LNCaP clone FGC (cell line): ENCODE measurements at regions not wholly inside any gene's neighbourhood (a gene's known extent, or its start where the extent isn't known, plus 50 kb on each side); places are given as distances from the start of the nearest gene placed in this dataset.

Experiments
- DNase-seq: peaks from one replicate; pipeline ENCODE4 v3.0.0-alpha.2; 2011; ENCODE audit warnings: low read depth
- H3K4me3 ChIP-seq: 2 replicates; pipeline ENCODE4 v1.5.1; 2011; ENCODE audit warnings: mild to moderate bottlenecking, low read depth, low read length, control low read depth
- TF ChIP-seq, protein P1 (sequence below): IDR thresholded peaks from 2 replicates; pipeline ENCODE4 v1.5.1; 2012; ENCODE audit warnings: mild to moderate bottlenecking; ENCODE audit not compliant: control insufficient read depth, insufficient read depth; ENCODE audit errors: extremely low read depth

DNA sequence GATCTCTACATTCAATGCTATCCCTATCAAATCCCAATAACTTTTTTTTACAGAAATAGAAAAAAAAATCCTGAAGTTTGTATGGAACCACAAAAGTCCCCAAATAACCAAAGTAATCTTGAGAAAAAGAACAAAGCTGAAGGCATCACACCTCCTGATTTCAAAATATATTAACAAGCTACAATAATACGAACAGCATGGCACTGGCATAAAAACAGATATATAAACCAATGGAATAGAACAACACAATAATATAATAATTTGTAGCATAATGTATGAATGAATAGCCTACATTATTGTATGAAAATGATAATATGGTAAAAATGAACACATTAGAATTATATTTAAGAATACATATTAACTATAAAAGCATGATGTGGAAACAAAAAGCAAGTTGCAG lies 76.7 kb upstream of the TMC3 start:
- no peak for DNase-seq
- TF ChIP-seq, protein P1, sequence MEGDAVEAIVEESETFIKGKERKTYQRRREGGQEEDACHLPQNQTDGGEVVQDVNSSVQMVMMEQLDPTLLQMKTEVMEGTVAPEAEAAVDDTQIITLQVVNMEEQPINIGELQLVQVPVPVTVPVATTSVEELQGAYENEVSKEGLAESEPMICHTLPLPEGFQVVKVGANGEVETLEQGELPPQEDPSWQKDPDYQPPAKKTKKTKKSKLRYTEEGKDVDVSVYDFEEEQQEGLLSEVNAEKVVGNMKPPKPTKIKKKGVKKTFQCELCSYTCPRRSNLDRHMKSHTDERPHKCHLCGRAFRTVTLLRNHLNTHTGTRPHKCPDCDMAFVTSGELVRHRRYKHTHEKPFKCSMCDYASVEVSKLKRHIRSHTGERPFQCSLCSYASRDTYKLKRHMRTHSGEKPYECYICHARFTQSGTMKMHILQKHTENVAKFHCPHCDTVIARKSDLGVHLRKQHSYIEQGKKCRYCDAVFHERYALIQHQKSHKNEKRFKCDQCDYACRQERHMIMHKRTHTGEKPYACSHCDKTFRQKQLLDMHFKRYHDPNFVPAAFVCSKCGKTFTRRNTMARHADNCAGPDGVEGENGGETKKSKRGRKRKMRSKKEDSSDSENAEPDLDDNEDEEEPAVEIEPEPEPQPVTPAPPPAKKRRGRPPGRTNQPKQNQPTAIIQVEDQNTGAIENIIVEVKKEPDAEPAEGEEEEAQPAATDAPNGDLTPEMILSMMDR, result no peak
- H3K4me3 ChIP-seq, result no peak overlapping the region

DNA sequence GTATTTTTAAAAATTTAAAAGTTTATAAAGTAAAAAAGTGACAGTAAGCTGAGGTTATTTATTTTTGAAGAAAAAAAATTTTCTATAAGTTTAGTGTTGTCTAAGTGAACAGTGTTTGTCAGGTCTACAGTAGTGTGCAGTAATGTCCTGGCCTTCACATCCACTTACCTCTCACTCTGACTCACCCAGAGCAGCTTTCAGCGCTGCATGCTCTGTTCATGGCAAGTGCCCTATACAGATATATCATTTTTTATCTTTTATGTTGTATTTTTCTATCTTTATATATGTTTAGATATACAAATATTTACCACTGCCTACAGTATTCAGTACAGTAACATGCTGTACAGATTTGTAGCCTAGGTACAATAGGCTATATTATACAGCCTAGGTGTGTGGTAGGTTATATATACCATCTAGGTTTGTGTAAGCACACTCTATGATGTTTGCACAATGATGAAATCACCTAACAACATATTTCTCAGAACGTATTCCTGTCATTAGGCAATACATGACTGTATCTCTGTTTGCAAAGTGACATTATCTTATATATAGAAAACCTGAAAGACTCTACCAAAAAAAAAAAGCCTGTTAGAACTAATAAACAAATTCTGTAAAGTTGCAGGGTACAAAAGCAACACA lies 75.9 kb upstream of the TMC3 start:
- TF ChIP-seq, protein P1, result no peak

DNA sequence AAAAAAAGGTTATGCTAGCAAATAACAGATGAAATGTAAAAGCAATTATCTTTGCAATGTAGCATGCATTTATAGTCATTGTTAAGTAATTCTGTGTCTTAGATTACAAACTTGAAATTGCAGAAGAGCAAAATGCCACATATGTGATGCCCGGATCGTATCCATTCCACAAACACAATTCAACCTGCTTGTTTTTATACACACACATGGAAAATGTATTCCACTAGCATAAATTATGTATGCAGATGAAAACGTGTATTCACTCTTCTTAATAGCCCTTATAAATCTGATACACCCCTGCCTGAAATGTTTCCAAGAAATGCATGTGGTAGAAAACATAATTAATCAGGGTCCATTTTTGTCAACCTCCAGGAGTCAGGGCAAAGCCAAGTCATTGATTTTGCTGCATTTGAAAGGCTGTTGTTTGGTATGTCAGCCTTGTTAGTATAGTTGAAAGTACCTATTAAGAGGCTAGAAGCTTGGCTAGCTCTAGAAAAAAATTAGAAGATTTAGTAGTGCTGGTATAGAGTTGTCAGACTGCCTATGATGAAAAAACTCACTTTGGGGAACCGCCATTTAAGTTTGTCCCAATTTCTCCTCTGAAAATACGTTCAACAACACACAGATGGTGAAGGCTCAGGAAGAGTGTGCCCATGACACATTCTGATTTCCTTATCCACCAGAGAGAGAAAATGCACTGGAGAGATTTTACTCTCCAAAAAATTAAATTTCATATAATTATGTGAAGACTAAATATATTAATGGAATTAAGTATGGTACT lies 69.2 kb upstream of the TMC3 start:
- no peak for DNase-seq
- no peak overlapping the region for H3K4me3 ChIP-seq
- TF ChIP-seq, protein P1, result no peak

More for the DNA sequence above, 75.9 kb upstream of the TMC3 start:
- DNase-seq, result no peak
- no peak overlapping the region for H3K4me3 ChIP-seq

DNA sequence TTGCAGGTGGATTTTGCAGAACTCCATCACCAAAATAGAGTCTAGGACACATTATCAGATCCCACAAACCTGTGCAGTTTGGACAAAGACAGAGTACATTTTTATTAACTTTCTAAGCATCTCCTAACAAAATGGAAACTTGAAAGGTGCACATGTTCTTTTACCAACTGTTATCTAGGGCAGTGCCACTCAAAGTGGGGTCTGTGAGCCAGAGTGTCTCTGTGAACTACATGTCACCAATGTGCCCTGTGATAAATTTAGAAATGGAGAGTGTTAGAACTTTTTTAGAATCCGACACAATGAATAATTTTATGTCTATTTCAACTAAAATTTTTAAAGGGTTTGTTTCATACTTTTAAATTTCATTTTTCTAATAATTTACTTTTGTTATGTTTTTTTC lies 68.4 kb upstream of the TMC3 start:
- TF ChIP-seq, protein P1, result no peak
- no peak for DNase-seq
- no peak overlapping the region for H3K4me3 ChIP-seq

DNA sequence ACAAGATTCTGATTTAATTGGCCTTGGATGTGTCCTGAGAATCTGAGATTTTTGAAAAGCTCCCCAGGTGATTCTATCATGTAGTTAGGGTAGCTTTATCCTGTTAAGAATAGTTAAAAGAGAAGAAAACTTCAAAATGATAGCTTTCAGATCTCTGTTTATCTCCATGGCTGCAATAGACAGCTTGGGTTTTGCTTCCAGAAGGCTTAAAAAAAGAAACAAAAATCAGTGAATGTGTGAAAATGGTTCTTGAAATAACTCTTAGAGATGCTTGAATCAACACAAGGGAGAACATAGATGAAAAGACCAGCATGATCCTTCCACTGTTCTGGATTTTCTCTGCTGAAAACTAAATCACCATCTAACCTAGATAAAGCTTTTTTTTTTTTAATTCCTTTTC lies 60.8 kb upstream of the TMC3 start:
- H3K4me3 ChIP-seq, result no peak overlapping the region
- TF ChIP-seq, protein P1, result no peak
- DNase-seq, result no peak

DNA sequence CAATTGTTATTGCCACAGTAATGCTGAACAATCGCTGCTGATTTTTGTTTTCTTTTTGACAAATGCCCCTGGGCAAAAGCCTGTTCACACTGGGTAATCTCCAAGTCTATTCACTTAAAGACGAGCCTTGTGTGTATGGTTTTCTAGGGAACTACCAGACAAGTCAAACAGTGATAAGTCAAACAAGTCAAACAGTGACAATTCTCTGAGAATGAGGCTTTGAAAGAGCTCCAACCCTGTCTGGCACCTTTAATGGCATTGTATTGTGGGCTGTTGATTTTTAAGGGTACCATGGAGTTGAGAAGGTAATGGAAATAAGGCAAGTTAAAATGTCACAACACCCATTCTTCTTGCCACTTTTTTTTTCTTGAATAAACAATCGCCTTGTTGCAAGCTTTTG lies 59.4 kb upstream of the TMC3 start:
- H3K4me3 ChIP-seq, result no peak overlapping the region
- no peak for DNase-seq
- TF ChIP-seq, protein P1, result no peak

DNA sequence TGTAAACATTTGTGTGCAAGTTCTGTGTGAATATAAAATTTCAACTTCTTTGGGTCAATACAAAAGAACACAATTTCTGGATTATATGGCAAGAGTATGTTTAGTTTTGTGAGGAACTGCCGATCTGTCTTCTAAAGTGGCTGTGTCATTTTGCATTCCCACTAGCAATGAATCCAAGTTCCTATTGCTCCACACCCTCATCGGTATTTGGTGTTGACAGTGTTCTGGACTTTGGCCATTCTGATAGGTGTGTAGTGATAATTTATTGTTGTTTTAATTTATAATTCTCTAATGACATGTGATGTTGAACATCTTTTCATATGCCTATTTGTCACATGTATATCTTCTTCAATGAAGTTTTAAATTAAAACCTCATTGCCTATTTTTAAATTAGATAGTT lies 58.2 kb upstream of the TMC3 start:
- H3K4me3 ChIP-seq, result no peak overlapping the region
- TF ChIP-seq, protein P1, result no peak
- no peak for DNase-seq
